Activated CD8-positive, alpha-beta memory T cell treated with anti-CD3 and anti-CD28 coated beads, Interleukin-2, amount 50 U/mL, for 48 hours (primary cell): ENCODE measurements at regions not wholly inside any gene's neighbourhood (a gene's known extent, or its start where the extent isn't known, plus 50 kb on each side); places are given as distances from the start of the nearest gene placed in this dataset.
"Not testable (repeated sequence)": the region's sequence is repeated elsewhere in the genome, so short reads cannot be mapped to it uniquely, and the experiment has no call there.

Experiments
- DNase-seq: peaks from one replicate; pipeline ENCODE4 v3.0.0-alpha.2; 2020

DNA sequence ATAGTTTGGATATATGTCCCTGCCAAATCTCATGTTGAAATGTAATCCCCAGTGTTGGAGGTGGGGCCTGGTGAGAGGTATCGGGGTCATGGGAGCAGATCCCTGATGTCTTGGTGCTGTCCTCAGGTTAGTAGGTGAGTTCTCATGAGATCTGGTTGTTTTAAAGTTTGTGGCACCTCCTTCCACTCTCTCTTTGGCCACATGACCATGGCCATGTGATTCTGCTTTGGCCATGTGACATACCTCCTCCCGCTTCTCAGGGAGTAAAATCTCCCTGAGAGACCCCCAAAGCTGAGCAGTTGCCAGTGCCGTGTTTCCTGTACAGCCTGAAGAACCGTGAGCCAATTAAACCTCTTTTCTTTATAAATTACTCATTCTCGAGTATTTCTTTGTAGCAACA, 178.0 kb downstream of the GOLGA6L6 start:
- not testable (repeated sequence) for DNase-seq

DNA sequence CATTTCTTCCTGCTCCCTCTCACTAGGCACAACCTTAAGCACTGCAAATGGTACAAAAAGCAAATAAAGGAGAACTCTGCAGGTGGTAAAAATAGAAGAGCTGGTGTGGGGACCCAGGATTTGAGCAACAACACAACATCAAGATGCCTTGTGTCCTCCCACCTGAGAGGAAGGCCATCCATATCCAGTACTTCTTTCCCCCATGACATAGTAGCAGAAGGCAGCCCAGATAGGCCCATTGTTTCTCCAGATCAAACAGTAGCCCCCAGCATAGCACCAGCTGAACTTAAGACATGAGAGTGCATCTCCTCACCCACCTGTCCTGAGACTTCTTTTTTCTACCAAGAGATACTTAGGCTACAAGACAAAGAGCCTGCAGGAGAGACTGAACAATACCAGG, 180.5 kb downstream of the GOLGA6L6 start:
- no peak for DNase-seq

DNA sequence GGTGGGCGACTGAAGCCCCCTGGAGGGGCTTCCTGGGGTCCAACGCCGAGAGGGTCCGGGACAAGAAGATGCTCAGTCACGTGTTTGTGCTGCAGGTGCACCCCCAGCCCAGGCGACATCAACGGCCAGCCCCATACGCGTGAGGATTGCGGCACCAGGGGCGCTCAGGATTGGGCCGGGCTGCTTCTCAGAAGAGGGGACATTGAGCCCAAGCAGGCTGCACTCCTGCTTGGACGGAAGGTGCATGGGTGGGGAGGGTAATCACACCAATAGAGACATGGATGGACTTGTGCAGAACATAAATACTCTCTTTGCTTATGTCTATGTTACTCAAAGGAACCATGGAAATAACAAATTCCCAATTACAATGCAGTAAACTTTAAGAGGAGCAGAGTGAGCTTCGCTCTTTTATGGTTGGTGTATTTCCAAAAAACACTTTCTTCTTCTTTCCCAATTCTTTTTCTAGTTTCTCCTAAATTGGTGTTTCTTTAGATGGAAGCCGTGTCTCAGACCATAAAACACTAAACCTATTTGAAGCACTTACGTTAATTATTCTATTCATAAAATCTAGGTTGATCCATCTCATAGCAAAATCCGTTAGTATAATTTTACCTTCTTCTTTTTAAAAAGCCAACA, 182.7 kb downstream of the GOLGA6L6 start:
- DNase-seq: peak; percentile 47

DNA sequence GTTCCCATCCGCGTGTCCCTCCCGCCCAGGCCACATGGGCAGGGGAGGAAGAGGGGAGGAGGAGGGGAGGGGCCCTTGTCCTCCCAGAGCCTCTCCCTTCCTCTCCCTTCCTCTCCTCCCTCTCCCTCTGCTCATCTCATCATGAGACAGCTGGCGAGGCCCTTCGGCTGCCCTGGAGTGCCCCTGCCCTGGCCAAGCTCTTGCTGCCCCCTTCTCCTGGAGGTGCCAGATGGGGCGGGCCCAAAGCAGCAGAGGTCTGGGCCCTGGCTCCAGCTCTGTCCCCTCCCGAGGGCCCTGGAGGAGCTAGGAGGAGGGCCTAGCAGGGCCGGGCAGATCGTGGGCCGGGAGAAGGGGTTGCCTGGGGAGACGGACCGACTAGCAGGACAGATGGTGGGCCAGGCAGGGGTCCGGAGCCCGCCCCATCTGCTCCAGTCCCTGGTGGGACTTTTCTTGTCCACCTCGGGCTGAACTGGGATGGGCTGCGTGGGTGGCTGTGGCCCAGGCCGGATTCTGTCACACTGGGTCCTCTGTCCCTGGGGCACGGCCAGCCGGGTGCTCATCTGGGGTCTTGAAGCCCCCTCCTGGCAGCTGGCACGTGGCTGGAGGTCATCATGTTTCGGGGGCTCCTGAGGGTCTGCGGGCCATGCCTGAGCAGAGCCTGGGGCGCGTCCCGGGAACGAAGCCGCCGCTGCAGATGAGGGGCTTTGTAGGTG, 183.4 kb downstream of the GOLGA6L6 start:
- DNase-seq: peak; percentile 59

DNA sequence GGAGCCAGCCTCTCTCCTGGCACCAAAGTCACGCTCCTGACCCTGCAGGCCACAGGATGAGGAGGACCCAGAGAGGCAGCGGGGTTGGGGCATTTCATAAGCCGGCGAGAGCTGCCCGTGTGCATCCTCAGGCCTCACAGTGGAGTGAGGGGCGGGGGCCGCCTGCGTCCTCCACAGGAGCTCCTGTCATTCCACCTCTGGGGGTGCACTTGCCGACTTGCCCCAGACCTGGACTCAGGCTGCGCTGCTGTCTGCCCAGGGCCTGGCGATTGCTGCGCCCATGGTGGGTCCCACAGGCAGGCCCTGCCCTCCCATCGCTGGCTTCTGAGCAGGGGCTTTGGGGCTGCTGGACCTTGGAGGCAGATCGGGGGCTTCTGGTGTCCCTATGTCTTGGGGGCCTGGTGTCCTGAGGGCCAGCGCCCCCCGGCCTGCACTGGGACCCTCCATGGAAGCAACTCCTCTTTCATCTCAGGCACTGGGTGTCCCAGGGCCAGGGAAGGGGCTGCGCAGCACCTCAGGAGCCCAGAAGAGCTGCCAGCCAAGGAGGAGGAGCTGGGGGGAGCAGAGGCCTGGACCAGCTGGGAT, 184.0 kb downstream of the GOLGA6L6 start:
- DNase-seq: peak; percentile 59

DNA sequence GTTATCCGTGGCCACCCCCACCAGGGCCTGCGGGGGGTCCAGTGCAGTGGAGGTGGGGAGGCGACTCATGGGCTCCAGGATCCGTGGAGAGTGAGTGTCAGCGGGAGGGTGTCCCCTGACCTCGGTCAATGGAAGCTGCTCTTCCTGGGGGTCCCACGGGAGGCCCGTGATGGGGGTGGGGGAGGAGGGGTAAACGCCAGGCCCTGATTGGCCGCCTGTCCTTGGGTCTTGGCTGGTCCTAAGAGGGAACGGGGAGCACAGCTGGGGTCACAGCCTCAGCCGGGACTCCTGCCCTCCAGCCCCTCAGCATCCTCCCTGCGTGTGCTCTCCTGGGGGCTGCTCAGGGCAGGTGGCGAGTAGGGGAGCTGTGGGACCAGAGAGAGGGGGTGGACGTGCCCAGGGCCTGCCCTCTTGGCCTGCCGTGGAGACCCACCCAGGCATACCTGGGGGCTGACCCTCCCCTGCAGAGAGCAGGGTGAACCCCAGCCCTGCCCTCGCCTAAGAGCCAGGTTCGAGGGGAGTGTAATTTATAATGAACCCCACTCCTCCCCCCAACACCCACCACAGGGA, 184.6 kb downstream of the GOLGA6L6 start:
- DNase-seq: no peak

DNA sequence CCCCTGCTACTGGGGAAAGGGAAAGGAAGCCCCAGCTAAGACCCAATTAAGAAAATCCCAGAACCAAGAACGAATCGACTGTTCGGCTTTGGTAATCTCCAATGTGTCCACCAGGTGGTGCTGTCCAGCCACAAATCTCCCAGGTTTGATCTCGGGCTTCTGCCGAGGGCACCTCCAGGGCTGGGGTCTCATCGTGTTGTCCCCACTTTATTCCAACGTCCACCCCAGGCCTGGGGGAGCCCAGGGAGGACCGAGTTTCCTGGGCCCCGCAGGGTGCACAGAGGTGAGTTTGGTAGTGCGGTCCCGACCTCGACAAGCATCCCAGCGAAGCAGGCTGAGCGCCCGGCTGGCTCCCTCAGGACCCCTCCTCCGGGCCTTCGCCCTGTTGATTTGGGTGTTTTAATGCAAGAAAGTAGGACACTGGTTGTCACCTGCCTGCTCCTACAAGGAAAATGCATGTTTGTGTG, 185.1 kb downstream of the GOLGA6L6 start:
- DNase-seq: peak; percentile 97

DNA sequence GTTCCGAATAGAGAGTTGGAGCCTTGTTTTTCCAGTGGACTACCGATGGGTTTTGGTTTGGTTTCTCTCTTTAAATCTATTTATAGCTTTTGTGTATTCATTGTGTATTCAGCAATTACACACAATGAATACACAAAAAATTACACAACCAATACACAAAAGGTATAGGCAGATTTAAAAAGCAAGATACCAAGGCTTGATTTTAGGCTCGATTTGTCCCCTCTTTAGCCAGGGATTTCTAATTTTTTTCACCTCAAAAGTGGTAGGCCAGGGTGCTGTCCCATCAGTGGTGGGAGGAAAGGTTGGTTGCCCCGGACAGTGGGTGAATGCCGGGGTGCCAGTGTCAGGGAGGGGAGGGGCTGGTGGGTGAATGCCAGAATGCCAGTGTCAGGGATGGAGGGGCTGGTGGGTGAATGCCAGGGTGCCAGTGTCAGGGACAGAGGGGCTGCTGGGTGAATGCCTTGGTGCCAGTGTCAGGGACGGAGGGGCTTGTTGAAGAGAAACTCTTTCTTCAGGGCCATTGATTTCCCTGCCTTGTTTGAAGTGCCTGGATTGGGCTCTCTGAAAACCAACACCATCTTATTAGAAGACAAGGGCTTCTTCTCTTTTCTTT, 186.2 kb downstream of the GOLGA6L6 start:
- DNase-seq: peak; percentile 50

DNA sequence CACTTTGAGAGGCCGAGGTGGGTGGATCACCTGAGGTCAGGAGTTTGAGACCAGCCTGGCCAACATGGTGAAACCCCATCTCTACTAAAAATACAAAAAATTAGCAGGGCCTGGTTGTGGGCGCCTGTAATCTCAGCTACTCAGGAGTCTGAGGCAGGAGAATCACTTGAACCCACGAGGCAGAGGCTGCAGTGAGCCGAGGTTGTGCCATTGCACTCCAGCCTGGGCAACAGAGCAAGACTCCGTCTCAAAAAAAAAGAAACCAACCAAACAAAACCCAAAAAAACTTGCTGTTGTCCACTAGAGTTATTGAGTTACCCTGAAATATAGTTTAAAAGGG, 186.7 kb downstream of the GOLGA6L6 start:
- not testable (repeated sequence) for DNase-seq

DNA sequence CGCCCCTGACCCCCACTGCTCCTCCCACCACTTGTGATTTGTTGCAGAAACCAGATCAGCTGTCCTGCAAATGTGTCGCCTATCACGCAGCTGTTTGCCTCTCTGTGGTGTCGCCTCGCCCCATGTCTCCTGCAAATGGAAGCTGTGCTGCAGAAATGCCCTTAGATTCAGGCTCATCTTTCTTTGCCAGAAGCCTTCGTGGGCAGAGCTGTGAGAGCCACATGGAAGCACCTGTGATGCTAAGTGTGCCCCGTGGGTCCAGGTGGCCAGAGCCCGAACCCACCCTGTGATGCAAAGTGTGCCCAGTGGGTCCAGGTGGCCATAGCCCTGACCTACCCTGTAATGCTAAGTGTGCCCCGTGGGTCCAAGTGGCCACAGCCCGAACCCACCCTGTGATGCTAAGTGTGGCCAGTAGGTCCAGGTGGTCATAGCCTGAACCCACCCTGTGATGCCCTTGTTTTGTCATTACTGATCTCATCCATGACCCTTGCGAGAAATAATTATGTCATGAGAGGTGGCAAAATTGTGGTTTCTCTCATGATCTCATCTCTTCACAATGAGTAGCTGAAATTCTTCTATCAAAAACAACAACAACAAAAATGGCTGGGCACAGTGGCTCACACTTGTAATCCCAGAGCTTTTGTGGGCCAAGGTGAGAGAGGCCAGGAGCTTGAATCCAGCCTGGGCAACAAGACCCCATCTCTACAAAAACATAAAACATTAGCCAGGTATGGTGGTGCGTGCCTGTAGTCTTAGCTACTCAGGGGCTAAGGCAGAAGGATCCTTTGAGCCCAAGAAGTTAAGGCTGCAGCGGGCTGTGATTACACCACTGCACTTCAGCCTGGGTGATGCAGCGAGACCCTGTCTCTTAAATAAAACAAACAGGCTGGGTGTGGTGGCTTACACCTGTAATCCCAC, 187.4 kb downstream of the GOLGA6L6 start:
- peak; percentile 58 for DNase-seq

DNA sequence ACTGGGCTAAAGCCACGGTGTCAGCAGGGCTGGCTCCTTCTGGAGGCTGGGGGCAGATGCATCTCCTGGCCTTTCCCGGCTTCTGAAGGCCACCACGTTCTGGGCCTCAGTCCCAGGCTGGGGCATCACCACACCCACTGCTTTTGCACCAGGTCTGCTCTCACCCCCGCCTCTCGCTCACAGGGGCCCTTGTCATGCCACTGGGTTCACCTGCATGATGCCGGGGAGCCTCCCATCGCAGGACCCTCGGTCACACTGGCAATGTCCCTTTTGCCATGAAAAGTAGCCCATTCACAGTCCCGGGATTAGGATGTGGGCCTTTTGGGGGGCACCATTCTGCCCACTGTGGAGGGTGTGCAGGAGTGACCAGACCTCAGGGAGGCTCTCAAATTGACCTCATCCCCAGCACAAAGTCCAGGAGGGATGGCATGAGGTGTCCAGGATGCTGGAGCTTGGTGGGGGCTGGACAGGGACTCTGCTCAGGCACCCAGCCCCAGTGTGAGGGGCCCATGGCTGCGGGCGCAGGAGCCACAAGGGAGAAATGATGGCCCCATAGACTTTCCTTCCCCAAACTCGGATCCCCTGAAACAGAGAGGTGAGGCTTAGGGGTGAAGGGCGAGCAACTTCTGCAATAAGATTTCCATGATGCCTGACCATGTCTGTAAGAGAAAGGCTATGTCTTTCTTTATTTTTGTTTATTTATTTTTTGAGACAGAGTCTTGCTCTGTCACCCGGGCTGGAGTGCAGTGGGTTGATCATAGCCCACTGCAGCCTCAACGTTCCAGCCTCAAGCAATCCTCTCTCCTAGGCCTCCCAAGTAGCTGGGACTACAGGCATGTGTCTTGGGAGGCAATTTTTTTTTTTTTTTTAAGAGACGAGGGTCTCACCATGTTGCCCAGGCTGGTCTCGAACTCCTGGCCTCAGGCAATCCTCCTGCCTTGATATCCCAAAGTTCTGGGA, 189.1 kb downstream of the GOLGA6L6 start:
- DNase-seq: peak; percentile 51

DNA sequence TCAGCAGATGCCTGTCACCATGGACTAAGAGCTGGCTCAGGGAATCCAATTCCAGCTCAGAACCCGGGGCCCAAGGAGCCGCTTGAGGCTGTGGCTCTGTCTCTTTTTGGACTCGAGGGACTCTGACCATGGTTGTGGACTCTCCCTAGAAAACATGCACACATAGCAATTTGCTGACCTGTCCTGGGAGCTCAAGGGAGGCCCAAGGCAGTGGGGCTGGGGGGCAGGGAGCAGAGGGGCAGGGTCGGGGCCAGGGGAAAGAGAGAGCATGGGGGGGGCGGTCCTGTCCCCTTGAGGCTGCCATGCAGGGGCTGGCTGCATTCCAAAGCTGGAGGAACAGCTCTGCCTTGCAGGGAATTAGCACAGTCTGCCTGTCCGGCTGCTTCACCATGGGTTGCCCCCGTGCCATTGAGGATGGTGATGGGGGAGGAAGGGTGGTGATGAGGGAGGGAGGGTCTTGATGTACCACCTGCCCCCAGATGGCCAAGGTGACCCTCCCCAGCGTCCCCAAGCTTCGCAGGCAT, 190.1 kb downstream of the GOLGA6L6 start:
- peak; percentile 54 for DNase-seq

DNA sequence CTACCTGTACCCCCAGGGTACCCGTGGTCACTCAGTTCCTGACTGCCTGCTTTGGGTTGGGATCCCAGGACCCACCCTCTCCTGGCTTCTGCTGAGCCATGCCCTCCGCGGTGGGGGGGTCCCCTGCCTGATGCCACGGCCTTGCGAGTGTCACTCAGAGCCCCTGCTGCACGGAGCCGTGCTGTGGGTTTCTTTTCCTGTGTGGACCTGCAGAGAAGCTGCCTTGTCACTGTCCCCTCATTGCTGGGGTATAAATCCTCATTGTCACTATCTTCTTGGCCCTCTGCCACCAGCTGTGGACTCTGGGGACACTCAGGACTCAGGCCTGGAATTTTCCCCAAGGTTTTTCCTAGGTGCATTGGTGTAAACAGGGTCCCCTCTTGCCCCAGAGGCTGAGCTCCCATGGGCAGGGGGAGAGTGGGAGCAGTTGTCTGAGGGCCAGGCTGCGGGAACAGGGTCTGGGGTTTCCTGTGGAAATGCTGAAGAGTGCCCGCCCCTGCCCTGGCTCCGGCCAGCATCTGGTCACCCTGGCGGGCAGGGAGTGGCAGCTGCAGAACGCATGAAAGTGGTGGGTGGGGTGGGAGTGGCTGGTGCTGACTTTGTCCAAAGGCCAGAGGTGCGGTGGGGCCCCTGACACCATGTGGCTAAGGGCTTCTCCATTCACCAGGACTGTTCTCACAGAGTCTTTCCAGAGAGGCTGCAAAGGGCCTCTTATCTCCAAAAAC, 191.7 kb downstream of the GOLGA6L6 start:
- peak; percentile 48 for DNase-seq

DNA sequence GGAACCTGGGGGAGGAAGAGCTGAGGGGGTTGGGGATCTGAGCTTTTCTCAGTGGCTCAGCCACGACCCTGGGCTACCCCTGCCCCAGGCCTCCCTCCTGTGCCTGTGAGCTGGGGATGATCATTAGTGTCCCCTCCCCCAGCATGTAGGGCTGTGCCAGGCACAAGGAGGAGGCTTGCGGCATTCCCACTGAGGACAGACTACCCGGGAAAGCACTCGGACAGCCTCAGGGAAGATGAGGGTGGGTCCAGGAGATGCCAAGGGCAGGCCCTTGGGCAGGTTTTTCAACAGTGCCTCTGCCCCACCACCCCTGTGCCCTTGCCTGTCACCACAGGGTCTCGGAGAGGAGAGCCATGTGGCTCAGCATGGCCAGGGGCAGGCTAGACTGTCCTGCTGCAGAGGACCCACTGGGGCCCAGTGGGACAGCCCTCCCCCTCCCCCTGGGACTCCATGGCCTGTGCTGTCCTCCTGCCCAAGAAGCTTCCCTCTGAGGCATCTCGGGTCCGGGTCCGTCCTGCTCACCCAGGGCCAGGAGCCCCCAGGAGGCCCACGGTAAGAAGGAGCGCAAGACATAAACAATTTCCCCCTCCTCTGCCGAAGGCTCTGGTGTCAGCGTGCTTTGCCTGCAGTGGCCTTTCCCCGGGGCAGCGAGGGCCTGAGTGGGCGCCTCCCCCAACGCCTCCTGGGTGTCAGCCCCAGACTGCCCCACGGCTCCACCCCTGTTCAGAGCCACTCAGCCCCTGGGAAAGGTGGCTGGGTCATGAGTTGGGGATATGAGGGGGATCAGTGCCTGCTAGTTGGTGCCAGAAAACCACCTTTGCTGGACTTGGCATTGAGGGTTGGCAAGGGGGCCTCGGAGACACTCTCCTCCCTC, 192.5 kb downstream of the GOLGA6L6 start:
- DNase-seq: peak; percentile 54

DNA sequence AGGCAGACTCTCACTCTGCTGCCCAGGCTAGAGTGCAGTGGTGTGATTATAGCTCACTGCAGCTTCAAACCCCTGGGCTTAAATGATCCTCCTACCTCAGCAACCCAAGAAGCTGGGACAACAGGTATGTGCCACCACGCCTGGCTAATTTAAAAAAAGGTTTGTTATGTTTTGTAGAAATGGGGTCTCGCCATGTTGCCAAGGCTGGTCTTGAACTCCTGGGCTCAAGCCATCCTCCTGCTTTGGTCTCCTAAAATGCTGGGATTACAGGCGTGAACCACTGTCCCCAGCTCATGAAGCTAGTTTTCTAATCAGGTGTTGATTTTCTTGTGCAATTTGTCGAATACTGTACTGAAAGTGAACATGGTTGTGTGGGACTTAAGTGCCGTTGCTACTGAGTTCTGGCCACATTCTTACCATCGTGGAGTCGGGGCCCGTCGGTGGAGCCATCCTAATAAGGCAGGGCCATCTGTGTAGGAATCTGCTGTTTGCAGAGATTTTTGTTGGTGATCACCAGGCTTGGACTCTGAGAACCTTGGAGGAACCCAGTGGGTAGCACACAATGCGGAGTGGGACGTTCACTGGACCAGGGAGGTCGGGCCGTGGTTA, 193.2 kb downstream of the GOLGA6L6 start:
- no peak for DNase-seq

DNA sequence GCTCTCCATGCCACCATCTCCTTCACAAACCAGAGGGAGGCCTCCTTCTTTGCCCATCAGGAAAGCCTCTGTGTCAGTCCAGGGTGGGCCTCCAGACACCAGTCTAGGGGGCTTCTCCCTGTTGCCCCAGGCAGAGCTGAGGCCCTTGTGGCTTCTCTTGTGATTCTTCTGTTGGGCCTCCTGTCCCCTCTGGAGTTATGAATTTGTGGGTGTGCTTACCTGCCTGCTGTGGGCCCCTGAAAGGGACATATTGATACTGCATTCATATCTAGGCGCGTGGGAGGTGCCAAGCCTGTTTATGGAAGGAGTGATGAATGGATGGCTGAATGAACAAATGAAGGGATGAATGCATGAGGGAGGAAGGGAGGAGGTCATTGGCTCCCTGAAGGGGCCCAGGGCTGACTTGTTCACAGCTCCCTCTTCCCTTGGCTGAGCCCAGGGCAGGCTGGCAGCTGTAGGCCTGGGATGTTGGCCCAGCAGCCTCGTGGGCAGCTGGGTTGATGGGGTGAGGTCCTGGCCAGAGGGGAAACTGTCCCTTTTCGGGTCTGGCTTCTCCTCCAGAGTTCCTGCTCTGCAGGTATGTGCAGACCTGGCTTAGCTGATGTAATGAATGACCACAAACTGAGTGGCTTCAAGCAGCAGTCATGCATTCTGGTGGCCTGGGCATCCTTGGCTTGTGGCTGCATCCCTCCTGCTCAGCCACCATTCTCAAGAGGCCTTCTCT, 195.4 kb downstream of the GOLGA6L6 start:
- DNase-seq: peak; percentile 51

DNA sequence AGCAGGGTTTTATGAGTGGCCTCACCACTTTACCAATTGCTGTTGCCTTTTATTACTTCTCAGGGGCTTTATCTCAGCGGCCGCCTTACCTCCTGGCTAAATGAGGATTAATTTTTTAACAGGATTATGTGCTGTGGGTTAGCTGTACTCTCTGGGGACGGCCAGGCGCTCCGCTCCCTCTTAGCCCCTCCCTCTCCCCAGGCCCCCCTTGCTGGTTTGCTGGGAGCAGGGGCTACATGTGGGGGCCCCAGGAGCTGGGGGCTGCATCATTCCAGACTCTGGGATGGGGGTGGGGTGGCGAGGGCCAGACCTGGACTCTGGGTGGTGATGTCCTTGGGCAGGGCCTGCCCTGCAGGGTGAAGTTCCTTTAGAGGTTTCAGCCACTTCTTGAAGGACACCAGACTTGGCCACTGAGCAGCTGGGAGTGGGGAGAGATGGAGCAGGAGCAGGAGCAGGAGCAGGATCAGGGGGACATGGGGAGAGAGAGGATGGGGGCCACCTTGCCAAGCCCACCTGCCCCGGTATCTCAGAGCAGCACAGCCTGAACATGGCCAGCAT, 196.1 kb downstream of the GOLGA6L6 start:
- no peak for DNase-seq
